DND-41 (cell line): ENCODE measurements at regions not wholly inside any gene's neighbourhood (a gene's known extent, or its start where the extent isn't known, plus 50 kb on each side); places are given as distances from the start of the nearest gene placed in this dataset.

ENCODE experiments used
- CTCF ChIP-seq: IDR thresholded peaks from 2 replicates; pipeline ENCODE4 v1.5.1; 2012; ENCODE audit warnings: borderline replicate concordance, low read length, moderate library complexity, mild to moderate bottlenecking; ENCODE audit not compliant: poor library complexity, severe bottlenecking; ENCODE audit errors: extremely low read depth
- EZH2 ChIP-seq: IDR thresholded peaks from 3 replicates; pipeline ENCODE4 v1.6.1; 2012; ENCODE audit warnings: borderline replicate concordance, low read depth, mild to moderate bottlenecking, moderate library complexity, low read length, inconsistent platforms; ENCODE audit not compliant: severe bottlenecking

- no peak for TF ChIP-seq CTCF
- no peak for TF ChIP-seq EZH2
These were observed 238.5 kb upstream of the ZC3H12C start for GRCh38 chr11:109854731-109855130.
